Stomach (tissue), 4 donors: ENCODE measurements at regions not wholly inside any gene's neighbourhood (a gene's known extent, or its start where the extent isn't known, plus 50 kb on each side); places are given as distances from the start of the nearest gene placed in this dataset.

Source experiments
- CTCF ChIP-seq, 7 experiments: fragments of 450-650 bp in 4 of 7; fragments of 200-600 bp in 3 of 7; sonication (generic) in 3 of 7; IDR thresholded peaks; one replicate each; pipeline ENCODE4 v1.5.1; 2016 to 2019; ENCODE audit warnings: antibody characterized with exemption in 7 of 7, control low read depth in 2 of 7, mild to moderate bottlenecking in 1 of 7
- EP300 ChIP-seq: sonication (generic); formaldehyde crosslinking; IDR thresholded peaks from one replicate; pipeline ENCODE4 v1.6.1; 2017; ENCODE audit warnings: antibody characterized with exemption
- POLR2AphosphoS5 ChIP-seq, 3 donors: sonication (generic); formaldehyde crosslinking; IDR thresholded peaks; one replicate each; pipeline ENCODE4 v1.6.1; 2016; ENCODE audit warnings: antibody characterized with exemption in 3 of 3

DNA sequence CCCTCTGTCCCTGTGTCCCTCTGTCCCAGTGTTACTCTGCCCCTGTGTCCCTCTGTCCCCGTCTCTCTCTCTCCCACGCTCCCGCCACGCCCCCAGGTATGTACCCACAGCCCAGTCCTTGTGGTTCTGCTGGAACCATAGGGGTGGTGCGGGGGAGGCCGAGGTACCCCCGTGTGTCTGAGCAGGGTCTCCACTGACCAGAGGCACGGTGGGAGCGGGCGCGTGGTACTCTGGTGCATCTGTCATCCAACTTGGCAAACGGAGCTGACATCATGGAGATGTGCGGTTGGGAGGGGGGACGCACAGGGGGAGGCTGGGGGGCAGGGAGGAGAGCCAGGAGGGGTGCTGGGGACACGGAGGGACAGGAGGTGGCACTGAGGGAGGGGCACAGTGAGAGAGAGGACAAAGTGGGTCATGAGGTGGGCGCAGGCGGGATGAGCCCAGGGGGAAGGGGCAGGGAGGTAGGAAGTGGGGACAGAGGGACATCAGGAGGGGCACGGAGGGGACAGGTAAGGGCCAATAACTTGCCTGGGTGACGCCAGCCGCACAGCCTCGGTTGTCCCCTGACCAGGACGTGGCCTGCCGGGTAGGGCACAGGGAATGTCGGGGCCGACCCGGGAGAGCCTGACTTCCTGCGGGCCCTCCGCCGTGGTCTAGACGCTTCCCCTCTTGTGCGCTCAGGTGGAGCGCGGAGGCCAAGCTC, 163.6 kb upstream of the PDE10A start:
- TF ChIP-seq CTCF (IDR thresholded peaks at IDR 0.05) (no peak), EP300 (no peak), POLR2AphosphoS5 (IDR thresholded peaks at IDR 0.05) (no peak)
